PFSK-1 (cell line): ENCODE measurements at regions not wholly inside any gene's neighbourhood (a gene's known extent, or its start where the extent isn't known, plus 50 kb on each side); places are given as distances from the start of the nearest gene placed in this dataset.

Source experiments
- FOXP2 ChIP-seq: optimal IDR thresholded peaks from 2 replicates; pipeline ENCODE3; 2011; ENCODE audit warnings: borderline replicate concordance, control low read depth, inconsistent platforms; ENCODE audit not compliant: insufficient read depth; ENCODE audit errors: extremely low read length, extremely low read depth
- POLR2AphosphoS5 ChIP-seq: IDR thresholded peaks from 2 replicates; pipeline ENCODE4 v1.6.1; 2012; ENCODE audit warnings: low read depth, mild to moderate bottlenecking, control low read depth, low read length, moderate library complexity

GRCh38 chr1:184208622-184209021 lies 157.1 kb downstream of the TSEN15 start:
- TF ChIP-seq POLR2AphosphoS5: no peak
- no peak for TF ChIP-seq FOXP2
